OCI-LY7 (cell line): ENCODE measurements at regions not wholly inside any gene's neighbourhood (a gene's known extent, or its start where the extent isn't known, plus 50 kb on each side); places are given as distances from the start of the nearest gene placed in this dataset.
"Not testable (repeated sequence)": the region's sequence is repeated elsewhere in the genome, so short reads cannot be mapped to it uniquely, and the experiment has no call there.

Source experiments
- BruUV-seq: library from RNA; stranded (reverse); fragments of 400-500 nt; replicated peaks from 2 replicates; lab custom pipeline; 2021; lab: Mats Ljungman, UMichigan
- CTCF ChIA-PET: fragments of 300-600 bp; sonication (Branson Sonifier 250); formaldehyde crosslinking; loops from one replicate; lab custom pipeline; 2022; ENCODE audit warnings: antibody characterized with exemption; ENCODE audit not compliant: unreplicated experiment; lab: Charles Lee
- POLR2A ChIA-PET: fragments of 300-600 bp; sonication (Branson Sonifier 250); formaldehyde crosslinking; loops from one replicate; lab custom pipeline; 2022; ENCODE audit warnings: antibody characterized with exemption; lab: Charles Lee
- DNase-seq: peaks from one replicate; pipeline ENCODE4 v3.0.0-alpha.2; 2015; ENCODE audit warnings: low spot score
- H2AFZ ChIP-seq: fragments of 200-600 bp; sonication (generic), shearing (Covaris generic); 2 replicates; pipeline ENCODE4 v1.6.1; 2014; ENCODE audit warnings: mild to moderate bottlenecking, antibody characterized with exemption, low read length, moderate library complexity
- H3K27ac ChIP-seq: fragments of 200-600 bp; sonication (generic); 2 replicates; pipeline ENCODE4 v1.5.1; 2014; ENCODE audit warnings: mixed run types, low read depth, mild to moderate bottlenecking, moderate library complexity, low read length, inconsistent platforms; ENCODE audit not compliant: poor library complexity, severe bottlenecking
- H3K36me3 ChIP-seq: fragments of 200-600 bp; sonication (generic); 2 replicates; pipeline ENCODE4 v1.6.1; 2014; ENCODE audit warnings: mild to moderate bottlenecking, antibody characterized with exemption, low read length, moderate library complexity, mixed read lengths; ENCODE audit not compliant: insufficient read depth
- H3K4me1 ChIP-seq: fragments of 200-600 bp; sonication (generic); 2 replicates; pipeline ENCODE4 v1.5.1; 2014; ENCODE audit warnings: mild to moderate bottlenecking, low read length; ENCODE audit not compliant: insufficient read depth, poor library complexity, severe bottlenecking
- H3K4me2 ChIP-seq: fragments of 200-600 bp; sonication (generic); 2 replicates; pipeline ENCODE4 v1.6.1; 2014; ENCODE audit warnings: mild to moderate bottlenecking, low read length
- H3K4me3 ChIP-seq: fragments of 200-600 bp; sonication (generic); 2 replicates; pipeline ENCODE4 v1.5.1; 2014; ENCODE audit warnings: mild to moderate bottlenecking, low read depth, low read length; ENCODE audit not compliant: poor library complexity, severe bottlenecking
- H3K79me2 ChIP-seq: fragments of 200-600 bp; sonication (generic); 2 replicates; pipeline ENCODE4 v1.6.1; 2016; ENCODE audit warnings: low read depth, mild to moderate bottlenecking, low read length, moderate library complexity, mixed read lengths; ENCODE audit not compliant: insufficient read depth
- H3K9me2 ChIP-seq: fragments of 200-600 bp; sonication (generic); 2 replicates; pipeline ENCODE4 v1.6.1; 2016; ENCODE audit warnings: mild to moderate bottlenecking, low read length, mixed read lengths; ENCODE audit not compliant: insufficient read depth
- H3K9me3 ChIP-seq: fragments of 200-600 bp; sonication (generic); 2 replicates; pipeline ENCODE4 v1.6.1; 2014; ENCODE audit warnings: mild to moderate bottlenecking, mixed run types, low read length, mixed read lengths
- H4K20me1 ChIP-seq: fragments of 200-600 bp; sonication (generic); 2 replicates; pipeline ENCODE4 v1.6.1; 2014; ENCODE audit warnings: mild to moderate bottlenecking, antibody characterized with exemption, low read length, moderate library complexity, mixed read lengths; ENCODE audit not compliant: insufficient read depth
- EZH2phosphoT487 ChIP-seq: fragments of 200-600 bp; sonication (generic); IDR thresholded peaks from 2 replicates; pipeline ENCODE4 v1.6.1; 2018; ENCODE audit warnings: low read depth, borderline replicate concordance, mild to moderate bottlenecking, mixed run types, antibody characterized with exemption, low read length, moderate library complexity, mixed read lengths
- intact Hi-C: fragments of 100-400 bp; cut with micrococcal nuclease; formaldehyde crosslinking; loops from one replicate; pipeline ENCODE4 v1.10.0; 2022; ENCODE audit not compliant: unreplicated experiment
- TF ChIP-seq, protein P1 (sequence below): fragments of 200-600 bp; sonication (generic); conservative IDR thresholded peaks from 2 replicates; pipeline ENCODE4 v1.5.1; 2014; ENCODE audit warnings: mild to moderate bottlenecking, antibody characterized with exemption, low read length, moderate library complexity, mixed read lengths

DNA sequence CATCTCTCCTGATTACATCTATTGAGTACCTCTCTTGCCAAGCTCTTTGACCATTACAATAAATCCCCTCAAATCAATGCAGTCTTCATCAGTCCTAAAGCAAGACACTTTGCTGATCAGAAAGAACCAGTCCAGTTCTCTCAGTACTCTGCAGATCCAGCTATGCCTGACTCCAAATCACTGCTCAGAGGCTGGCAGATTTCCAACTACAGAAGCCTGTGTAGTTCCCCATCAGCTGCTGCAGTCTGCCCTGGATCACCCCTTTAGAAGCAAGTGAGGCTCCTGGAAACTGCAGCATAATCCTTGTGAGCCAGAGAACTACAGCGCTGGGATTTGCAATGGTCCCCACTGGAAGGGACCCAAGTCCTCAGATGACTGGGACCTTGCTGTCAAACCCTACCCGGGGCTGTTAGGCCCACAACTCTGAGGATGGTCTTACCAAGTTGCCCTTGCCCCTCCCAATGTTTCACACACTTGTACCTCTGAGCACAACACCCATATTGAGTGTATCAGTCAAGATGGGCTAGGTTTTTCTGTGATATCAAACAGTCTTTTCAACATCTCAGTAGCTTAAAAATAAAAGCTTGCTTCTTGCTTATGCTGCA, 81.9 kb upstream of the TOPAZ1 start:
- no peak overlapping the region for H3K4me3 ChIP-seq
- H3K4me2 ChIP-seq, result no peak overlapping the region
- H3K36me3 ChIP-seq, result no peaks in the 10 kb centered on the region
- CTCF ChIA-PET, result no interaction called here
- intact Hi-C loops, result no loop called here
- H4K20me1 ChIP-seq, result no peaks in the 10 kb centered on the region
- BruUV-seq, result no TSS peak
- H2AFZ ChIP-seq, result no peak overlapping the region
- no peak overlapping the region for H3K27ac ChIP-seq
- H3K79me2 ChIP-seq, result no peaks in the 10 kb centered on the region
- POLR2A ChIA-PET, result no interaction called here
- no peak for TF ChIP-seq EZH2phosphoT487
- TF ChIP-seq, protein P1, sequence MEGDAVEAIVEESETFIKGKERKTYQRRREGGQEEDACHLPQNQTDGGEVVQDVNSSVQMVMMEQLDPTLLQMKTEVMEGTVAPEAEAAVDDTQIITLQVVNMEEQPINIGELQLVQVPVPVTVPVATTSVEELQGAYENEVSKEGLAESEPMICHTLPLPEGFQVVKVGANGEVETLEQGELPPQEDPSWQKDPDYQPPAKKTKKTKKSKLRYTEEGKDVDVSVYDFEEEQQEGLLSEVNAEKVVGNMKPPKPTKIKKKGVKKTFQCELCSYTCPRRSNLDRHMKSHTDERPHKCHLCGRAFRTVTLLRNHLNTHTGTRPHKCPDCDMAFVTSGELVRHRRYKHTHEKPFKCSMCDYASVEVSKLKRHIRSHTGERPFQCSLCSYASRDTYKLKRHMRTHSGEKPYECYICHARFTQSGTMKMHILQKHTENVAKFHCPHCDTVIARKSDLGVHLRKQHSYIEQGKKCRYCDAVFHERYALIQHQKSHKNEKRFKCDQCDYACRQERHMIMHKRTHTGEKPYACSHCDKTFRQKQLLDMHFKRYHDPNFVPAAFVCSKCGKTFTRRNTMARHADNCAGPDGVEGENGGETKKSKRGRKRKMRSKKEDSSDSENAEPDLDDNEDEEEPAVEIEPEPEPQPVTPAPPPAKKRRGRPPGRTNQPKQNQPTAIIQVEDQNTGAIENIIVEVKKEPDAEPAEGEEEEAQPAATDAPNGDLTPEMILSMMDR, result no peak
- DNase-seq, result no peak
- no peaks in the 10 kb centered on the region for H3K9me2 ChIP-seq
- H3K4me1 ChIP-seq, result peaks cover 8% of the 10 kb centered on the region
- no peaks in the 10 kb centered on the region for H3K9me3 ChIP-seq

DNA sequence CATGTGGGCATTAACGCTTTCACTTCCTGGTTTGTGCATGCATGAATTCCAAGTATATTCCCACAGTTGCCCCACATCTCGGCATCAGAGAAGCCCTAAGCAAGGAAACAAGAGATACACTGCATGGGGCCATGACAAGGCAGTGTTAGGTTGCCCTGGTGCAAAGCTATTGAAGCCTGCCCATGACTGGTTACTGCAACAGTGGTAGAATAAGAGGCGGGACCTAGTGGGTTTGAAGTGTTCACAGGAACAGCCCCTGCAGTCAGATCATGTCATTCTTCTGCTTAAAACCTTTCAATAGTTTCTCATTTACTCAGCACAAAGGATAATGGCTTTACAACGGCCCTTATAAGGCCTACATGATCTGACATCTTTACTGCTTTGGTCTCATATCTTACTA, 80.9 kb upstream of the TOPAZ1 start:
- peaks cover 8% of the 10 kb centered on the region for H3K4me1 ChIP-seq
- DNase-seq, result no peak
- intact Hi-C loops, result no loop called here
- POLR2A ChIA-PET, result interaction anchor here (1.4 kb wide), 1 partner anchor 9 kb away, joined by 4 read pairs; no protein-coding TSS in a partner anchor
- CTCF ChIA-PET, result no interaction called here
- no peaks in the 10 kb centered on the region for H3K9me2 ChIP-seq
- BruUV-seq, result no TSS peak
- no peaks in the 10 kb centered on the region for H3K9me3 ChIP-seq
- no peak overlapping the region for H3K4me2 ChIP-seq
- no peak overlapping the region for H3K4me3 ChIP-seq
- H3K27ac ChIP-seq, result no peak overlapping the region
- no peaks in the 10 kb centered on the region for H4K20me1 ChIP-seq
- H3K79me2 ChIP-seq, result no peaks in the 10 kb centered on the region
- TF ChIP-seq EZH2phosphoT487, result no peak
- TF ChIP-seq, protein P1, result no peak
- H2AFZ ChIP-seq, result no peak overlapping the region
- H3K36me3 ChIP-seq, result no peaks in the 10 kb centered on the region

DNA sequence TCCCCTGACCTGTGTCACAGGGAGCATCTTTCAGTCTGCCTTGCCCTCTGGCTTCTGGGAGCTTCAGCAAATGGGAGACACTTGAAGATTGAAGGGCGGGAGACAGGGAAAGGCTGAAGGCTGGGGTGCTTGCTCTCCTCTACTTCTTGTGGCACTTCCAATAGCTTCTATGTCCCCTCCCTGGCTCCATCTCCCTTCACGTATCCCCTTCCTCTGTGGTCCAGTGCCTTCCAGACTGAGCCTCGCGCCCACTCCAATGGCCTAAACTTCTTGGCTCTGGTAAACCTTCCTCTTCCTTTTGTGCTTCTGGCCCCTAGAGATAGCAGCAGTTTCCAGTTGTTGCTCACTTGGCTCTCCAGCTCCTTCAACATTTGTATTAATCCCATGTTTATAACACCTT, 69.8 kb upstream of the TOPAZ1 start:
- POLR2A ChIA-PET, result interaction anchor here (0.8 to 0.9 kb wide), 2 partner anchors 10 to 16 kb away, joined by 3 read pairs; no protein-coding TSS in a partner anchor
- Histone ChIP-seq H3K36me3 (no peaks in the 10 kb centered on the region), H3K4me3 (no peak overlapping the region), H4K20me1 (no peaks in the 10 kb centered on the region), H3K4me1 (no peaks in the 10 kb centered on the region), H3K4me2 (no peak overlapping the region), H3K79me2 (no peaks in the 10 kb centered on the region), H3K9me3 (no peaks in the 10 kb centered on the region), H3K27ac (no peak overlapping the region), H2AFZ (no peak overlapping the region), H3K9me2 (no peaks in the 10 kb centered on the region)
- CTCF ChIA-PET, result no interaction called here
- TF ChIP-seq, protein P1, result no peak
- no peak for TF ChIP-seq EZH2phosphoT487
- no TSS peak for BruUV-seq
- intact Hi-C loops, result no loop called here
- DNase-seq, result no peak

DNA sequence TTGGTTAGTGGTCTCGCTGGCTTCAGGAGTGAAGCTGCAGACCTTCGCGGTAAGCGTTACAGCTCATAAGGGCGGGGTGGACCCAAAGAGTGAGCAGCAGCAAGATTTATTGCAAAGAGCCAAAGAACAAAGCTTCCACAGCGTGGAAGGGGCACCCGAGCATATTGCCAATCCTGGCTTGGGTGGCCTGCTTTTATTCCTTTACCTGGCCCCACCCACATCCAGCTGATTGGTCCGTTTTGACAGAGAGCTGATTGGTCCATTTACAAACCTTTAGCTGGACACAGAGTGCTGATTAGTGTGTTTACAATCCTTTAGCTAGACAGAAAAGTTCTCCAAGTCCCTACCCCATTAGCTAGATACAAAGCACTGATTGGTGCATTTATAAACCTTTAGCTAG, 69.0 kb upstream of the TOPAZ1 start:
- H2AFZ ChIP-seq, POLR2A ChIA-PET, H3K4me1 ChIP-seq, DNase-seq, H3K79me2 ChIP-seq, H3K36me3 ChIP-seq, H3K9me3 ChIP-seq, H3K9me2 ChIP-seq, CTCF ChIA-PET, H3K27ac ChIP-seq, H3K4me2 ChIP-seq, intact Hi-C loops, H4K20me1 ChIP-seq, H3K4me3 ChIP-seq, BruUV-seq: not testable (repeated sequence)
